H1 (cell line): ENCODE measurements at regions not wholly inside any gene's neighbourhood (a gene's known extent, or its start where the extent isn't known, plus 50 kb on each side); places are given as distances from the start of the nearest gene placed in this dataset.

Experiments
- CTCF ChIA-PET: fragments of 300-600 bp; sonication (Branson Sonifier 250); formaldehyde crosslinking; loops from one replicate; lab custom pipeline; 2021; ENCODE audit not compliant: partially characterized antibody; lab: Charles Lee
- POLR2A ChIA-PET: fragments of 300-600 bp; sonication (Branson Sonifier 250); formaldehyde crosslinking; loops from one replicate; lab custom pipeline; 2021; ENCODE audit warnings: inconsistent platforms; ENCODE audit not compliant: partially characterized antibody; lab: Charles Lee
- DNase-seq, 2 experiments: peaks; one replicate each; pipeline versions ENCODE4 v3.0.0 to v3.0.0-alpha.2; 2010 to 2022; ENCODE audit warnings: low spot score in 2 of 2, low read depth in 1 of 2, mixed read lengths in 1 of 2
- FAIRE-seq: peaks from 2 replicates; lab custom pipeline; 2011; peaks lifted over from hg19 to GRCh38; lab: Jason Lieb, UNC
- H2AFZ ChIP-seq: 2 replicates; pipeline ENCODE4 v1.8.1; 2012; ENCODE audit warnings: low read length, inconsistent platforms
- H2AK5ac ChIP-seq: 2 replicates; pipeline ENCODE4 v1.6.1; 2013; ENCODE audit warnings: low read depth, low read length
- H2BK120ac ChIP-seq: replicated peaks from 2 replicates; pipeline ENCODE3; 2013; ENCODE audit warnings: low read depth, low read length, inconsistent platforms
- H2BK12ac ChIP-seq: 2 replicates; pipeline ENCODE4 v1.6.1; 2013; ENCODE audit warnings: low read depth, low read length
- H2BK15ac ChIP-seq: 2 replicates; pipeline ENCODE4 v1.6.1; 2013; ENCODE audit warnings: low read length
- H2BK20ac ChIP-seq: 2 replicates; pipeline ENCODE4 v1.6.1; 2013; ENCODE audit warnings: low read length
- H2BK5ac ChIP-seq: 2 replicates; pipeline ENCODE4 v1.6.1; 2013; ENCODE audit warnings: low read depth, low read length
- H3K14ac ChIP-seq: 2 replicates; pipeline ENCODE4 v1.6.1; 2013; ENCODE audit warnings: inconsistent platforms; ENCODE audit not compliant: insufficient read length
- H3K18ac ChIP-seq: 2 replicates; pipeline ENCODE4 v1.6.1; 2013; ENCODE audit warnings: low read length; ENCODE audit errors: extremely low read depth
- H3K23ac ChIP-seq: 2 replicates; pipeline ENCODE4 v1.6.1; 2013; ENCODE audit warnings: inconsistent platforms; ENCODE audit not compliant: insufficient read length
- H3K23me2 ChIP-seq: 2 replicates; pipeline ENCODE4 v1.6.1; 2013; ENCODE audit warnings: low read depth, low read length
- H3K27ac ChIP-seq: 2 replicates; pipeline ENCODE4 v1.6.1; 2011; ENCODE audit warnings: low read depth, low read length, inconsistent platforms
- H3K27me3 ChIP-seq, 4 experiments: replicated peaks in 1 of 4; 1 replicate in 1 of 4; 2 replicates in 3 of 4; pipeline versions ENCODE4 v1.6.1 to v1.8.1; 2011 to 2013; ENCODE audit warnings: low read length in 3 of 4, mild to moderate bottlenecking in 3 of 4, inconsistent platforms in 2 of 4, mixed read lengths in 2 of 4, moderate library complexity in 1 of 4; ENCODE audit not compliant: control insufficient read depth in 3 of 4, insufficient read depth in 3 of 4; ENCODE audit errors: extremely low read depth in 1 of 4
- H3K36me3 ChIP-seq, 4 experiments: 2 replicates each; pipeline versions ENCODE4 v1.6.1 to v1.8.1; 2011 to 2013; ENCODE audit warnings: mild to moderate bottlenecking in 4 of 4, low read length in 3 of 4, moderate library complexity in 2 of 4, control low read depth in 1 of 4, inconsistent platforms in 1 of 4; ENCODE audit not compliant: insufficient read depth in 4 of 4, control insufficient read depth in 2 of 4
- H3K4ac ChIP-seq: replicated peaks from 2 replicates; pipeline ENCODE3; 2013; ENCODE audit warnings: low read length, low read depth, mixed read lengths, inconsistent platforms; ENCODE audit not compliant: insufficient read length
- H3K4me1 ChIP-seq, 4 experiments: replicated peaks in 1 of 4; 1 replicate in 1 of 4; 2 replicates in 3 of 4; pipeline versions ENCODE4 v1.6.1 to v1.8.1; 2011 to 2013; ENCODE audit warnings: low read length in 3 of 4, inconsistent platforms in 2 of 4, mixed read lengths in 1 of 4; ENCODE audit not compliant: insufficient read depth in 4 of 4, control insufficient read depth in 3 of 4
- H3K4me2 ChIP-seq, 2 experiments: 2 replicates each; pipeline versions ENCODE4 v1.6.1 to v1.8.1; 2011 to 2013; ENCODE audit warnings: low read depth in 2 of 2, low read length in 2 of 2, control low read depth in 1 of 2, inconsistent platforms in 1 of 2, mild to moderate bottlenecking in 1 of 2; ENCODE audit not compliant: insufficient read depth in 1 of 2
- H3K4me3 ChIP-seq, 4 experiments: fragments of 200-600, 300-600 bp in 1 of 4; sonication (generic), shearing (Covaris generic), sonication (Bioruptor Twin) in 1 of 4; 2 replicates each; pipeline versions ENCODE4 v1.5.1 to v1.8.1; 2011 to 2016; ENCODE audit warnings: low read length in 4 of 4, low read depth in 3 of 4, control low read depth in 2 of 4, inconsistent platforms in 2 of 4, mild to moderate bottlenecking in 2 of 4, mixed read lengths in 1 of 4, moderate library complexity in 1 of 4; ENCODE audit not compliant: insufficient read depth in 2 of 4; ENCODE audit errors: extremely low read depth in 1 of 4
- H3K56ac ChIP-seq: replicated peaks from 2 replicates; pipeline ENCODE3; 2013; ENCODE audit warnings: low read depth, mild to moderate bottlenecking, mixed read lengths, low read length, inconsistent platforms; ENCODE audit not compliant: insufficient read length
- H3K79me1 ChIP-seq: 2 replicates; pipeline ENCODE4 v1.6.1; 2013; ENCODE audit warnings: low read depth, low read length, control low read depth
- H3K79me2 ChIP-seq, 2 experiments: 2 replicates each; pipeline versions ENCODE4 v1.6.1 to v1.8.1; 2012 to 2013; ENCODE audit warnings: low read length in 2 of 2, mild to moderate bottlenecking in 2 of 2, inconsistent platforms in 1 of 2; ENCODE audit not compliant: insufficient read depth in 2 of 2, control insufficient read depth in 1 of 2
- H3K9ac ChIP-seq, 4 experiments: replicated peaks in 1 of 4; 1 replicate in 1 of 4; 2 replicates in 3 of 4; pipeline versions ENCODE4 v1.6.1 to v1.8.1; 2011 to 2013; ENCODE audit warnings: low read depth in 3 of 4, low read length in 3 of 4, control low read depth in 2 of 4, mild to moderate bottlenecking in 2 of 4, moderate library complexity in 2 of 4, inconsistent platforms in 1 of 4; ENCODE audit errors: extremely low read depth in 1 of 4
- H3K9me3 ChIP-seq, 2 experiments: 2 replicates each; pipeline versions ENCODE4 v1.6.1 to v1.8.1; 2012 to 2013; ENCODE audit warnings: mild to moderate bottlenecking in 2 of 2, moderate library complexity in 2 of 2, control low read depth in 1 of 2, inconsistent platforms in 1 of 2, low read depth in 1 of 2, low read length in 1 of 2, mixed read lengths in 1 of 2; ENCODE audit not compliant: insufficient read depth in 2 of 2
- H4K20me1 ChIP-seq, 2 experiments: replicated peaks in 1 of 2; 2 replicates each; pipeline versions ENCODE3 to v1.8.1; 2011 to 2013; ENCODE audit warnings: inconsistent platforms in 2 of 2, low read length in 2 of 2, mild to moderate bottlenecking in 1 of 2; ENCODE audit not compliant: insufficient read depth in 2 of 2, control insufficient read depth in 1 of 2
- H4K5ac ChIP-seq: 2 replicates; pipeline ENCODE4 v1.6.1; 2013; ENCODE audit warnings: low read length, low read depth, mixed read lengths, inconsistent platforms; ENCODE audit not compliant: insufficient read length
- H4K8ac ChIP-seq: 2 replicates; pipeline ENCODE4 v1.8.0; 2013; ENCODE audit warnings: mild to moderate bottlenecking, moderate library complexity, low read length, inconsistent platforms; ENCODE audit not compliant: insufficient read depth; ENCODE audit errors: extremely low read depth
- H4K91ac ChIP-seq: replicated peaks from 2 replicates; pipeline ENCODE3; 2013; ENCODE audit warnings: low read length, mixed read lengths, inconsistent platforms; ENCODE audit not compliant: insufficient read length
- BRCA1 ChIP-seq: IDR thresholded peaks from 2 replicates; pipeline ENCODE4 v1.6.1; 2012; ENCODE audit warnings: low read depth, low read length, improper control_type of control experiment
- CTBP2 ChIP-seq: IDR thresholded peaks from 2 replicates; pipeline ENCODE4 v1.7.0; 2011; ENCODE audit warnings: borderline replicate concordance, mild to moderate bottlenecking, moderate library complexity, mixed read lengths, low read length; ENCODE audit not compliant: insufficient read depth, insufficient read length
- GABPA ChIP-seq: IDR thresholded peaks from 2 replicates; pipeline ENCODE4 v1.6.1; 2011; ENCODE audit warnings: mild to moderate bottlenecking, low read length, moderate library complexity, borderline replicate concordance; ENCODE audit not compliant: insufficient read depth
- GTF2F1 ChIP-seq: IDR thresholded peaks from 2 replicates; pipeline ENCODE4 v1.6.1; 2012; ENCODE audit warnings: low read depth, low read length, improper control_type of control experiment, borderline replicate concordance
- JUND ChIP-seq: IDR thresholded peaks from 2 replicates; pipeline ENCODE4 v1.6.1; 2011; ENCODE audit warnings: mild to moderate bottlenecking, improper control_type of control experiment, low read length
- KDM5A ChIP-seq: fragments of 200-600 bp; IDR thresholded peaks from 2 replicates; pipeline ENCODE4 v1.7.1; 2012; ENCODE audit warnings: mild to moderate bottlenecking, low read length, inconsistent platforms, mixed read lengths
- NRF1 ChIP-seq: IDR thresholded peaks from 2 replicates; pipeline ENCODE4 v1.6.1; 2011; ENCODE audit warnings: mild to moderate bottlenecking, low read depth, low read length, improper control_type of control experiment
- RBBP5 ChIP-seq: IDR thresholded peaks from 2 replicates; pipeline ENCODE4 v1.7.1; 2012; ENCODE audit warnings: low read depth, mild to moderate bottlenecking, inconsistent platforms, low read length, moderate library complexity, borderline replicate concordance
- RNF2 ChIP-seq: fragments of 200-900, 300-1000 bp; sonication (generic); IDR thresholded peaks from 2 replicates; pipeline ENCODE4 v1.7.1; 2016; ENCODE audit warnings: borderline replicate concordance, low read depth, mild to moderate bottlenecking, antibody characterized with exemption, low read length; ENCODE audit not compliant: poor library complexity, severe bottlenecking; ENCODE audit errors: missing control alignments
- RXRA ChIP-seq: IDR thresholded peaks from 2 replicates; pipeline ENCODE4 v1.6.1; 2011; ENCODE audit warnings: low read depth, mild to moderate bottlenecking, low read length, moderate library complexity; ENCODE audit not compliant: insufficient read depth
- TBP ChIP-seq: IDR thresholded peaks from 2 replicates; pipeline ENCODE4 v1.6.1; 2011; ENCODE audit warnings: low read depth, low read length, improper control_type of control experiment
- TCF12 ChIP-seq: IDR thresholded peaks from 2 replicates; pipeline ENCODE4 v1.6.1; 2011; ENCODE audit warnings: low read depth, mild to moderate bottlenecking, low read length
- TEAD4 ChIP-seq: IDR thresholded peaks from 2 replicates; pipeline ENCODE4 v1.6.1; 2012; ENCODE audit warnings: low read depth, low read length, inconsistent platforms, mixed read lengths
- WGBS, 2 experiments: shearing (Covaris generic) in 1 of 2; methylation state at CpG; one replicate each; pipeline versions ENCODE4 v1.1.6 to v1.1.7; 2013 to 2015; ENCODE audit warnings: low lambda C conversion rate in 2 of 2, mixed read lengths in 2 of 2, inconsistent platforms in 1 of 2, low coverage in 1 of 2, missing lambda C conversion rate in 1 of 2; ENCODE audit not compliant: insufficient replicate concordance in 2 of 2, insufficient coverage in 1 of 2, insufficient read length in 1 of 2; ENCODE audit errors: extremely low coverage in 1 of 2, missing lambda C conversion rate in 1 of 2; 5-methylcytosine and 5-hydroxymethylcytosine counted together

GRCh38 chr21:15978215-15978738 is 248.5 kb downstream of the USP25 start:
- Histone ChIP-seq H3K18ac (no peak overlapping the region), H3K9me3 (no peaks in the 10 kb centered on the region), H2AFZ (peak overlapping the region; percentile 71; the same call in 1 of the 2 replicates), H2BK12ac (no peak overlapping the region), H2BK5ac (no peak overlapping the region), H2BK15ac (no peak overlapping the region), H2BK20ac (no peak overlapping the region), H3K36me3 (no peaks in the 10 kb centered on the region), H2BK120ac (no peak overlapping the region), H3K79me1 (no peaks in the 10 kb centered on the region), H3K79me2 (no peaks in the 10 kb centered on the region), H4K91ac (no peak overlapping the region), H3K4me3 (no peak overlapping the region), H3K27ac (no peak overlapping the region), H3K4me1 (no peaks in the 10 kb centered on the region), H3K27me3 (peaks cover 0 to 1% (median 0%) of the 10 kb centered on the region in 4 experiments; a peak in 1 of 7 replicates), H3K23me2 (no peaks in the 10 kb centered on the region), H3K14ac (no peak overlapping the region), H2AK5ac (no peak overlapping the region), H4K5ac (no peak overlapping the region), H3K4me2 (no peak overlapping the region), H4K20me1 (no peaks in the 10 kb centered on the region), H3K9ac (no peak overlapping the region), H3K4ac (no peak overlapping the region), H4K8ac (no peak overlapping the region), H3K23ac (no peak overlapping the region), H3K56ac (no peak overlapping the region)
- 87% methylated on average over 3 of the region's 3 CpGs; no CpG with 5 or more reads in 1 of the 2 experiments for WGBS, 2 experiments
- ChIA-PET CTCF (interaction anchor here (0.7 kb wide), 1 partner anchor 856 kb away, joined by 3 read pairs; no protein-coding TSS in a partner anchor), POLR2A (interaction anchor here (0.6 kb wide), 1 partner anchor 73 kb away, joined by 3 read pairs; no protein-coding TSS in a partner anchor)
- DNase-seq (no peak), FAIRE-seq (no peak)
- TF ChIP-seq NRF1 = no peak
- TF ChIP-seq BRCA1 = no peak
- TF ChIP-seq TCF12 = no peak
- no peak for TF ChIP-seq CTBP2
- no peak for TF ChIP-seq RXRA
- no peak for TF ChIP-seq GABPA
- no peak for TF ChIP-seq TBP
- no peak for TF ChIP-seq KDM5A
- TF ChIP-seq RBBP5 = no peak
- TF ChIP-seq JUND = no peak
- TF ChIP-seq RNF2 = no peak
- no peak for TF ChIP-seq GTF2F1
- TF ChIP-seq TEAD4 = no peak
